ENCODE measurements at regions not wholly inside any gene's neighbourhood (a gene's known extent, or its start where the extent isn't known, plus 50 kb on each side); places are given as distances from the start of the nearest gene placed in this dataset.

- TF ChIP-seq RAD21 (IDR thresholded peaks at IDR 0.05; ENCODE audit: low read length) (no peak), CTCF (conservative IDR thresholded peaks at IDR 0.05; ENCODE audit: low read depth, low read length) (no peak), SMC3 (IDR thresholded peaks at IDR 0.05; ENCODE audit: low read depth, low read length) (no peak), POLR2A (IDR thresholded peaks at IDR 0.05; ENCODE audit: low read depth, low read length) (no peak), BHLHE40 (IDR thresholded peaks at IDR 0.05; ENCODE audit: low read depth, low read length) (no peak)
Observed at GRCh38 chr11:120061036-120061760, 76.7 kb downstream of the TRIM29 start.

All from IMR-90 (cell line).